Heart left ventricle (tissue), 13 donors: ENCODE measurements at regions not wholly inside any gene's neighbourhood (a gene's known extent, or its start where the extent isn't known, plus 50 kb on each side); places are given as distances from the start of the nearest gene placed in this dataset.

Experiments used
- POLR2A ChIP-seq, 2 donors: fragments of 450-650 bp; IDR thresholded peaks; one replicate each; pipeline ENCODE4 v1.6.1; 2017; ENCODE audit warnings: antibody characterized with exemption in 2 of 2, mild to moderate bottlenecking in 2 of 2, moderate library complexity in 2 of 2
- TF ChIP-seq, protein P1 (sequence below), 12 donors: fragments of 200-600 bp; sonication (generic) in 4 of 12; IDR thresholded peaks; one replicate each; pipeline versions ENCODE4 v1.5.0 to v1.8.0; 2018 to 2022; ENCODE audit warnings: antibody characterized with exemption in 12 of 12, mild to moderate bottlenecking in 5 of 12
- donor health status: ischemic (EF 13 %, LVEDD 7.1; RV severe dilation, severe dysfunction).
- donor health status: DM: no; HTN: yes; CAD: no.
- donor health status: DM: no; HTN: no; CAD: no.
- donor health status: ischemic (EF 25% LVEDD 6.9; RV normal size, moderate dysfunction).
- donor health status: ischemic (EF 25% LVEDD 5.7; RV mildly dilated, moderate dysfunction).
- donor health status: ischemic (EF 35%, LVEDD 5.7; RV mildly dilated, moderate dysfunction).
- donor health status: nonischemic (EF 11% LVEDD 7.7; RV severe dilation, severe dysfunction).
- donor health status: DM: yes; HTN: yes; CAD: no.
- donor health status: PGD.
- donor health status: ischemic (EF 29% LVEDD 5.4; RV normal size, mild dysfunction).
- donor health status: nonischemic (EF 23%, LVEDD 6.1; RV moderate dilation, normal function).

GRCh38 chr13:26954976-26955375 lies 194.4 kb upstream of the GPR12 start:
- TF ChIP-seq, protein P1, sequence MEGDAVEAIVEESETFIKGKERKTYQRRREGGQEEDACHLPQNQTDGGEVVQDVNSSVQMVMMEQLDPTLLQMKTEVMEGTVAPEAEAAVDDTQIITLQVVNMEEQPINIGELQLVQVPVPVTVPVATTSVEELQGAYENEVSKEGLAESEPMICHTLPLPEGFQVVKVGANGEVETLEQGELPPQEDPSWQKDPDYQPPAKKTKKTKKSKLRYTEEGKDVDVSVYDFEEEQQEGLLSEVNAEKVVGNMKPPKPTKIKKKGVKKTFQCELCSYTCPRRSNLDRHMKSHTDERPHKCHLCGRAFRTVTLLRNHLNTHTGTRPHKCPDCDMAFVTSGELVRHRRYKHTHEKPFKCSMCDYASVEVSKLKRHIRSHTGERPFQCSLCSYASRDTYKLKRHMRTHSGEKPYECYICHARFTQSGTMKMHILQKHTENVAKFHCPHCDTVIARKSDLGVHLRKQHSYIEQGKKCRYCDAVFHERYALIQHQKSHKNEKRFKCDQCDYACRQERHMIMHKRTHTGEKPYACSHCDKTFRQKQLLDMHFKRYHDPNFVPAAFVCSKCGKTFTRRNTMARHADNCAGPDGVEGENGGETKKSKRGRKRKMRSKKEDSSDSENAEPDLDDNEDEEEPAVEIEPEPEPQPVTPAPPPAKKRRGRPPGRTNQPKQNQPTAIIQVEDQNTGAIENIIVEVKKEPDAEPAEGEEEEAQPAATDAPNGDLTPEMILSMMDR (IDR thresholded peaks at IDR 0.05), result no peak
- no peak for TF ChIP-seq POLR2A (IDR thresholded peaks at IDR 0.05)
